ENCODE measurements at regions not wholly inside any gene's neighbourhood (a gene's known extent, or its start where the extent isn't known, plus 50 kb on each side); places are given as distances from the start of the nearest gene placed in this dataset.

- Histone ChIP-seq H3K4me1 (ENCODE audit: control insufficient read depth in 1 of 2, insufficient read depth in 2 of 2, low read length in 2 of 2) (peaks cover 7 to 9% of the 10 kb centered on the region in 2 donors), H4K20me1 (ENCODE audit: insufficient read depth, low read length) (no peaks in the 10 kb centered on the region), H3K27me3 (ENCODE audit: control insufficient read depth in 2 of 2, insufficient read depth in 2 of 2, low read length in 2 of 2) (peaks cover 0 to 4% of the 10 kb centered on the region in 2 donors), H3K79me2 (ENCODE audit: insufficient read depth, low read length) (no peaks in the 10 kb centered on the region), H3K4me3 (replicated peaks in 1 of 3; ENCODE audit: low read depth in 2 of 3, low read length in 3 of 3) (no peak overlapping the region), H3K27ac (ENCODE audit: low read depth in 1 of 2, low read length in 2 of 2) (no peak overlapping the region), H3K9me3 (replicated peaks in 1 of 2; ENCODE audit: control insufficient read depth in 1 of 2, insufficient read depth in 1 of 2, low read length in 2 of 2) (no peaks in the 10 kb centered on the region), H3K4me2 (replicated peaks; ENCODE audit: extremely low read depth, low read length, poor library complexity, severe bottlenecking) (no peak overlapping the region), H2AFZ (ENCODE audit: insufficient read depth, low read depth, low read length, poor library complexity, severe bottlenecking) (no peak overlapping the region), H3K36me3 (replicated peaks in 1 of 2; ENCODE audit: control insufficient read depth in 1 of 2, insufficient read depth in 2 of 2, low read length in 2 of 2) (no peaks in the 10 kb centered on the region), H3K9ac (ENCODE audit: insufficient read depth, low read length, poor library complexity, severe bottlenecking) (no peak overlapping the region)
- H3K4me3 Mint-ChIP-seq = no peak overlapping the region
- intact Hi-C loops (cut with micrococcal nuclease) = loop anchor here in 1 of 2 donors (10.0 kb wide), 1 partner anchor 161 kb away; the partner anchor contains the start of gene PLPP3
- peaks cover 9 to 14% (median 13%) of the 10 kb centered on the region in 3 donors for H3K27me3 Mint-ChIP-seq (ENCODE audit: low read depth in 3 of 3)
- H3K36me3 Mint-ChIP-seq = no peaks in the 10 kb centered on the region
- no peak for DNase-seq
- WGBS (ENCODE audit: insufficient coverage) = 75% methylated on average over 7 of the region's 7 CpGs
- no peak for TF ChIP-seq CTCF (IDR thresholded peaks at IDR 0.05)
- peaks cover 15% of the 10 kb centered on the region for H3K4me1 Mint-ChIP-seq
- no peaks in the 10 kb centered on the region for H3K9me3 Mint-ChIP-seq
- no peak overlapping the region for H3K27ac Mint-ChIP-seq
Observed at GRCh38 chr1:56413671-56414199, 165.6 kb downstream of the PLPP3 start.

- Mint-ChIP-seq H3K27ac (no peak overlapping the region), H3K4me1 (peaks cover under 1% of the 10 kb centered on the region), H3K27me3 (ENCODE audit: low read depth in 3 of 3) (peaks cover 8 to 15% (median 14%) of the 10 kb centered on the region in 3 donors), H3K36me3 (no peaks in the 10 kb centered on the region), H3K4me3 (no peak overlapping the region), H3K9me3 (no peaks in the 10 kb centered on the region)
- 86% methylated on average over 12 of the region's 13 CpGs for WGBS (ENCODE audit: insufficient coverage)
- Histone ChIP-seq H3K4me2 (replicated peaks; ENCODE audit: extremely low read depth, low read length, poor library complexity, severe bottlenecking) (no peak overlapping the region), H3K9ac (ENCODE audit: insufficient read depth, low read length, poor library complexity, severe bottlenecking) (no peak overlapping the region), H3K9me3 (replicated peaks in 1 of 2; ENCODE audit: control insufficient read depth in 1 of 2, insufficient read depth in 1 of 2, low read length in 2 of 2) (no peaks in the 10 kb centered on the region), H2AFZ (ENCODE audit: insufficient read depth, low read depth, low read length, poor library complexity, severe bottlenecking) (no peak overlapping the region), H3K4me3 (replicated peaks in 1 of 3; ENCODE audit: low read depth in 2 of 3, low read length in 3 of 3) (no peak overlapping the region), H3K79me2 (ENCODE audit: insufficient read depth, low read length) (no peaks in the 10 kb centered on the region), H3K27me3 (ENCODE audit: control insufficient read depth in 2 of 2, insufficient read depth in 2 of 2, low read length in 2 of 2) (peaks cover 0 to 4% of the 10 kb centered on the region in 2 donors), H3K27ac (ENCODE audit: low read depth in 1 of 2, low read length in 2 of 2) (no peak overlapping the region), H3K4me1 (ENCODE audit: control insufficient read depth in 1 of 2, insufficient read depth in 2 of 2, low read length in 2 of 2) (no peaks in the 10 kb centered on the region), H4K20me1 (ENCODE audit: insufficient read depth, low read length) (no peaks in the 10 kb centered on the region), H3K36me3 (replicated peaks in 1 of 2; ENCODE audit: control insufficient read depth in 1 of 2, insufficient read depth in 2 of 2, low read length in 2 of 2) (no peaks in the 10 kb centered on the region)
- intact Hi-C loops (cut with micrococcal nuclease) = loop anchor here in 1 of 2 donors (10.0 kb wide), 1 partner anchor 163 kb away; the partner anchor contains the start of gene PLPP3
- no peak for DNase-seq
- TF ChIP-seq CTCF (IDR thresholded peaks at IDR 0.05) = no peak
Observed at GRCh38 chr1:56411484-56412180, 167.7 kb downstream of the PLPP3 start.

Data from CD14-positive monocyte (primary cell).